Midbrain (tissue), 1 donor: ENCODE measurements at regions not wholly inside any gene's neighbourhood (a gene's known extent, or its start where the extent isn't known, plus 50 kb on each side); places are given as distances from the start of the nearest gene placed in this dataset.
"Not testable (repeated sequence)": the region's sequence is repeated elsewhere in the genome, so short reads cannot be mapped to it uniquely, and the experiment has no call there.

Experiments
- DNase-seq: peaks from one replicate; lab custom pipeline; 2025; lab: John Stamatoyannopoulos, UW

DNA sequence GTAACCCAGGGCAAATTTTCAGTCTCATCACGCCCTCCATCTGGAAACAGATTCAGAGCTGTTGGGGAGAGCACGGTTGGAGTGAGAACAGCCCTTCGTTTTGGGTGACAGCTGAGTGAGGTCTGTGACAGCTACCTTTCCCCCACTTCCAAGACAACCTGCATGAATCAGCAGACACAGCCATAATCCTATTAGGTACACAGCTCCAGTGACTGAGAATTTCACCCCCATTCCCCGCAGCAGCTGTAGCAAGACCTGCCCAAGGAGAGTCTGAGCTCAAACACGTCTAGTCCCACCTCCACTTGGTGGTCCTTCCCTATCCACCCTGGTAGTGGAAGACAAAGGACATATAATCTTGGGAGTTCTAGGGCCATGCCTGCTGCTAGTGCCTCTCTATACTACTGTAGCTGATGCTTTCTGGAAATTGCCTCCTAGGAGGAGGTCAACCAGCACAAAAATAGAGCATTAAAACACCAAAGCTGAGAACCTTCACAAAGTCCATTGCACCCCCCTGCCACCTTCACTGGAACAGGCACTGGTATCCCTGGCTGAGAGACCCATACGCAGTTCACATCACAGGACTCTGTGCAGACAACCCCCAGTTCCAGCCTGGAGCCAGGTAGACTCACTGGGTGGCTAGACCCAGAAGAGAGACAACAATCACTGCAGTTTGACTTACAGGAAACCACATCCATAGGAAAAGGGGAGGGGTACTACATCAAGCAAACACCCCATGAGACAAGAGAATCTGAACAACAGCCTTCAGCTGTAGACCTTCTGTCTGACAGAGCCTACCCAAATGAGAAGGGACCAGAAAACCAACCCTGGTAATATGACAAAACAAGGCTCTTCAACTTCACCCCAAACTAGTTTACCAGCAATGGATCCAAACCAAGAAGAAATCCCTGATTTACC is 448.6 kb upstream of the CBLB start:
- DNase-seq = no peak

DNA sequence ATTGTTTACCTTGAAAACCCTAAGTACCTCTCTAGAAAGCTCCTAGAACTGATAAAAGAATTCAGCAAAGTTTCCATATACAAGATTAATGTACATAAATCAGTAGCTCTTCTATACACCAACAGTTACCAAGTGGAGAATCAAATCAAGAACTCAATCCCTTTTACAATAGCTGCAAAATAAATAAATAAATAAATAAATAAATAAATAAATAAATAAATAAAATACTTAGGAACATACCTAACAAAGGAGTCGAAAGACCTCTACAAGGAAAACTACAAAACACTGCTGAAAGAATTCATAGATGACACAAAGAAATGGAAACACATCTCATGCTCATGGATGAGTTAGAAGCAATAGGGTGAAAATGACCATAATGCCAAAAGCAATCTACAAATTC is 452.6 kb upstream of the CBLB start:
- DNase-seq = not testable (repeated sequence)

DNA sequence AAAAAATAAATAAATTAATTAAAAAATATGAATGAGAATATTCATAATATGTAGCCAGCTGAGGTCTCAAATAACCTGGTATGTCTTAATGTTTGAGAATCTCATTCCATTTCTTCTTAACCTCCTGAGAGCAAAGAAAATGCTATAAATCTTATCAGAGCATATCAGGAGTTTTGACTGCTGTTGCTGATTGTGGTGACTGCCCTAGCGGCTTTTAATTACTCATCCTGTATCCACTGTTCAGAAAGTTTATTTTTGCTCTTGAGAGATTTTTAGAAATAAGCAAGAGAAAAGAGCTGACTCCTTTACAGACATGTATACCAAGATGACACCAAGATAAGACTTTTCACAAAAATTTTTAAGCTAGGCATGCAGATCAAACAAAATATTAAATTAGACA is 454.8 kb upstream of the CBLB start:
- no peak for DNase-seq

DNA sequence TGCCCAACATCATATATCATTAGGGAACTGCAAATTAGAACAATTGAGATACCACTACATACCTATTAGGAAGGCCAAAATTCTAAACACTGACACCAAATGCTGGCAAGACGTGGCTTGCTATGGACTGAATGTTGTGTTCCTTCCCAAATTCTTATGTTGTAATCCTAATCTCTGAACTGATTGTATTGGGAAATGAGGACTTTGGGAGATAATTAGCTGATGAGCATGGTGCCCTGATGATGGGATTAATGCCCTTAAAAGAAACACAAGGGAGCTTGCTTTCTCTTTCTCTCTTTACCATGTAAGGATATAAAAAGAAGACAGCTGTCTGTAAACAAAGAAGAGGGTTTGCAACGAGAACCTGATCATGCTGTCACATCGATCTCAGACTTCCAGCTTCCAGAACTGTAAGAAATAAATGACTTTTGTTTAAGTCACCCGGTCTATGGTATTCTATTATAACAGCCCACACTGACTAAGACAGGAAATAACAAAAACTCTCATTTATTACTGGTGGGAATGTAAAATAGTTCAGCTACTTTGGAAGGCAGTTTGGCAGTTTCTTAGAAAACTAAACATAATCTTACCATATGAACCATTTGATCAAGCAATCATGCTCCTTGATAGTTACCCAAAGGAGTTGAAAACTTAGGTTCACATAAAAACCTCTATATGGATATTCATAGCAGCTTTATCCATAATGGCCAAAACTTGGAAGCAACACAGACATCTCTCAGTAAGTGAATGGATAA is 458.3 kb upstream of the CBLB start:
- no peak for DNase-seq

DNA sequence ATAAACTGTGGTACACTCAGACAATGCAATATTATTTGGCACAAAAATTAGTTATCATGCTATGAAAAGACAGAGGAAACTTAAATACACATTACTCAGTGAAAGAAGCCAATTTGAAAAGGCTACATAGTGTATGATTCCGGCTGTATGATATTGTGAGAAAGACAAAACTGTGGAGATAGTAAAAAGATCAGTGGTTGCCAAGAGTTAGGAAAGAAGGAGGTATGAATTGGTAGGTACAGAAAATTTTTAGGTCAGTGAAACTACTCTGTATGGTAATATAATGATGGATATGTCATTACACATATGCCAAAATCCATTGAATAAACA is 458.8 kb upstream of the CBLB start:
- DNase-seq = no peak

DNA sequence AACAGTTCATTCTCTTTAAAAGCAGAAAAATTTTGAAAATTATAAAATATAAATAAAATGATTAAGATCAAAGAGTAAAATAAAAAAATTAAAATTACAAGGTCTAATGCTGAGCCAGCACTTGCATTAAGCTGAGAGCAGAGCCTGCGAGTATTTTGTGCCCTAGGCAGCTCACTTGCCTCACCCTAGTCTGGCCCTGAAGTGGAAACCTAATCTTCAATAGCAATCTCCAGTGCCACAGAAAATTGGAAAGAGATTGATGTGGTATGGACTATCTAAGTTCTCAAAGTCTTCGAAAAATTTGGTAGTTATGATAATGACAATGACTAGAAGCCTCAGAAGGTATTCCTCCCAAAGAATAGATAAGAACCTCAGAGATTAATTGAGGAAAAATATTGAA is 459.4 kb upstream of the CBLB start:
- no peak for DNase-seq

DNA sequence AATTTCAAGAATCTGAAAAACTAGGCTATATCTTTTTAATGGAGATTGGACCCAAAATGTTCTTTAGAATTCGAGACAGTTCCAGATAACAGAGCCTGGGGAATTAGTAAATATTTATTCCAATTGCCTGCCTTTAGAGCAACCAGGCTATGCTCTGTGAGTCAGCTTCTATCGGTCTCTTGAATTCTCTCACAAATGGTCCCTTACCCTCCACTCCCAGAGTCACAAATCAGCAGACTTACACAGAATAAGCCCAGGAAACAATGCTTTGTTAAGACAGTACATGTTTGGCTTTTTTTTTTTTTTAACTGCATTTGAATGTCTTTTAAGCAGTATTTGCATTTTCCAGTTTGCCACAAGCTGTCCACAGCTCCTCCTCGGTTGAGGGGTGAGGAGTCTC is 460.7 kb upstream of the CBLB start:
- DNase-seq = no peak

DNA sequence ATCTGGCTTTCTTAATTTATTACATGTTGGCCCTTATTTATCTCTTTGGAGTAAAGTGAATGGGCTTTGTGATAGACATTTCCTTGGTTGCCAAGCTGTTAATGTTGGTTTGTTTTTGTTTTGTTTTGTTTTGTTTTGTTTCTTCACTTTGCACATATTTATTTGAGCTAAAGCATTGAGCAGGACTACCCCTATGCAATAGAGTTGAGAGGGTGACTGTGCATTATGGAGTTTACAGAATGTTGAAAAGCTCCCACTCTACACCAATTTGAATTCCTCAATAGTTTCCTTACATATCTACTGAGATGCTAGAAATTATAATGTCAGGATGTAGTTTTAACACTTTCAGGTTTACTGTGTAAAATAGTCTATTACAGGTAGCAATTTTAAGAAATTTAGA is 462.8 kb upstream of the CBLB start:
- DNase-seq = no peak

DNA sequence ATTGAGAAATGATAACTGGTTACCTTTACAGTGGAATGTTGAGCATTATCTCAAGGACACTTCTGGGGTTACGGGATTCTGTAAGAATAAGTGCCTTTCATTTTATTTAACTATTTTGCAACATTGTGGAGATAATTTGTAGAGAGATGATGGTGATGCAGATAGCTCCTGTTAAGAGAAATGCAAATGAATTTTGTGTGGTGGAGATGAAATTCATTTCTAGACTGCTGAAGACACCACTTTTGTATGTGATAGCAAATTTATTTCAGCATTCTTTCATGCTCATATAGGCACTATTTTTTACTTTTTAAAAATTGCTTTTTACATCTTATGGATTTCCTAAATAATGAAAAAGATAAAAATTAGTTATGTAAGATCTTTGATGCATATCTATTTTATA is 463.3 kb upstream of the CBLB start:
- no peak for DNase-seq

DNA sequence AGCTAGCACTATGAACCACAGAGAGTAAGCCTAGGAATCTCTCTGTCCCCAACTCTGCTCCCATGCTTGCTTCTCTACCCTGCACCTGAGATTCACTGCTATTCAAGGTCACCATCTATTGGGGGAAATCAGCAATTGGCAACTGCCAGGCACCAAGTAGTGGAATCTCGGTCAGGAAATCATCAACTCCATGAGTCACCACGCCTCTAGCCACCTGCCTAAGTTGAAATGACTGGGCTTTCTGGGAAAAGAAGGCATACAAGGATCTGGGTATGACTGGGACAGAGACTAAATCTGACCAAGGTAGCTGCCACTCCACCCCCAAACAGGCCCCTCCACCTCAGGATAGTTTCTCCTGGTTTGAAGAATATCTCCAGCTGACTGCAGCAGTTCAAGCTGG is 464.1 kb upstream of the CBLB start:
- no peak for DNase-seq

DNA sequence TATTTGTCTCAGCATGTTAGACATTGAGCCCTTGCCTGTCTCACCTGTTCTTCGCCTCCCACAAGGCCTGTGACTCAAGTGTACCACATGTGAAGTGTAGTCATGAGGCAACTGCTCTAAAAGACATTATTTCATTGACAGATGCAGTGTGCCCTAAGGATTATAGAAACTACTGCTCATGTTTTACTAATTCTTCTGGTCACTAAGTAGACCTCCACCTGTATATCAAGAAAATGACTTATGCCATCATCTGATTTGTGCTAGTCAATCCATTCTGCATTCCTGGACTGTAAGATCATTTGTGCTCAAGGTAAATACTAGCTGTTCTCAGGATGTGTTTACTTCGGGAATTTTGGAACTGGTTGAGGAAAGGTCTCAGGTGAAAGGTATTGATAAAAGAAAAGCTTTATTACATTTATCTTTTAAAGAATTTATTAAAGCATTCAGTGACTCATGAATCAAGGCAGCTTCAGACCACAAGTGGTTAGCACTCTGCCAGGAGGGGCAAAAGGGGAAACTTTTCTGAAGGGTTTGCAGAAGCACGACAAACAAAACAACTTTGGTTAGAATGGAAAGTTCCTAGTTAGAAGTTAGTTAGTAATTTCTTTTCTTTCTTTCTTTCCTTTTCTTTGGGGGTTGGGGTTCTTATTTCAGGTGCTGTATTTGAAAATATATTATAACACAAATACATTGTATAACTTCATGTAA is 465.3 kb upstream of the CBLB start:
- DNase-seq = no peak

DNA sequence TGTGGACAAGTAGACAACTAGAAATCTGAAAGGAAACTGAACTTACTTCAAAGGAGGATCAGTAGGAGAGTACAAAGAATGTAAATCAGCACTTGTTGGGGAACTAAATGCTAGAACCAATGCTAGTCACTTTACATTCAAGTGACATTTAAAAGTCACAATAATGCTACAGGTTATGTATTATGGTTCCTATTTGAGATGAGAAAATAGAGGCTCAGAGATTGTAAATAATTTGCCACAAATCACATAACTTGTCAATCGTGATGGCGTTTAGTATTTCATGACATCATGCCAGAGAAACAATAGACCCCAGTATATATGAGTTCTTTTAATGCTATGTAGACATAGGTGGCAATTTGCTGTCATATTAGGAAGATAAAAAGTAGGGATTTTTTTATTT is 467.8 kb upstream of the CBLB start:
- no peak for DNase-seq

DNA sequence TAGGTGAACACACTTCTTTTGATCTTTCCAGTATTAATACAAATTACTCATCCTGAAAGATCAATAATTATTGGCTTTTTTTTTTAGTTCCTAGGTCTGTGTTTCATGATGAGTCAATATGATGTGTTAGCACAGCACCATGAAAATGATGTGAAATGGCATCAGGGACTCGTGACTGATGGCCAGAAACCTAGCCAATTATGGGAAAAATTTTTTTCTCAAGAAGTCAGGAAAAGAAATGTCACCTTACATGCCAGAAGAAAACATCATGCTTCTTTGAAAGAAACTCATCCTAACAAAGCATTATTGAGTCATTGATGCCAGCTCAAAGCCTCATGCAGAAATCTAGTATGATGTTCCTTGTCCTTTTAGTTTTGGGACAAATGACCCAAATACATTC is 468.3 kb upstream of the CBLB start:
- no peak for DNase-seq

DNA sequence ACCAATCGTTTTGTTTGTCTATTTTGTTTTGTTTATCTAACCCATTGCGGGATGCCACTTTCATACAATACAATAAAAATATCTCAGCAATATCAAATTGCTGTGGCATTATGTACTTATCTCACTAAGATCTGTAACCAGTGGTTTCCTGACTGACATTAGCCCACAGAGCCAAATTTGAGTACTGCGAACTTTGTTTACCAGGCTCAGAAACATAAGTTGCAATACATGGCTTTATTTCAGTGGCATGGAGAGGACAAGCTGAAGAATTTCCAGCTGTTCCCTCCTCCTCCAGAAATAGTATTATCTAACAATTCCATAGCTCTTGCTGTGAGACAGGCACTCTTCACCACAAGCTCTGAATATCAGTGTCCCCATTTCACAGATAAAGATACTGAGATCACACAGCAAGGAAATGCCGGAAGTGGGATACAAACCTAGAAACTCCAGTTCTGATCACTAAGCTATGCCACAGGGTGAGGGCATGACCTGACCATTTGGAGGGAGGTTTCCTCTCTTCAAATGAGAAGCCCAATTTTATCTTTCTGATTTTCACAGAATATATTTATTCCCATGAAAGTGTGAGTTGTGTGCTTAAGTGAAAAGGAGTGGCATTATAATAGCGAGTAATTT is 469.9 kb upstream of the CBLB start:
- no peak for DNase-seq

DNA sequence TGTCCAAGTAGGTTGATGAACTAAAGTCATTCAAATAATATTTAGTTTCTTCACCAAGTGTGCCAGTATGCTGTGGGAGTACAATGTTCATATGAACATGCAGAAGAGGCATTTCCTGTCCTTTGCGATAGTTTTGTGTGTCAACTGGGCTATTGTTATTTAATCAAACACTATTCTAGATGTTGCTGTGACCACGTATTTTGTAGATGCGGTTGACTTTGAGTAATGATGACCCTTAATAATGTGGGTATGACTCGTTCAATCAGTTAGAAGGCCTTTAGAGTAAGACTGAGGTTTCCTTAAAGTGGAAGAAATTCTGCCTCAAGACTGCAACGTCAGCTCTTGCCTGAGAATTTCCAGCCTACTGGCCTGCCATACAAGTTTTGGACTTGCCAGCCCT is 470.7 kb upstream of the CBLB start:
- DNase-seq = no peak

DNA sequence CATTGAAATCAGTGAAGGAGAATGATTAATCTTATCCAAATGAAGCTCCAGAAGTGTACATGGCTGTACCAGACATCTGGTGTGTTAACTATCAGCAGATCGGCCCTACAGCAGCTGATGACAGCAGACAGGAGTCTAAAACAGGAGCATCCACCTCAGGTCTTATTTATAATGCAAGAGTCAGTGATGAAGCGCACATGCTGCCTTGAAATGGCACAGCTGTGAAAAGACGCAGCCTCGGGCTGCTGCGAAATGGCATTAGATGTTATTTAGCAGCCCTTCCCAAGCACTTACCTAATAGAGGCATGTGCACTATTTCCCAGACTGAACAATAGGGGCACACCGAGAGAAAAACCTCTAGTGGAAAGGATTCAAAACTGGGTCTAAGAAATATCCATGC is 472.3 kb upstream of the CBLB start:
- no peak for DNase-seq

DNA sequence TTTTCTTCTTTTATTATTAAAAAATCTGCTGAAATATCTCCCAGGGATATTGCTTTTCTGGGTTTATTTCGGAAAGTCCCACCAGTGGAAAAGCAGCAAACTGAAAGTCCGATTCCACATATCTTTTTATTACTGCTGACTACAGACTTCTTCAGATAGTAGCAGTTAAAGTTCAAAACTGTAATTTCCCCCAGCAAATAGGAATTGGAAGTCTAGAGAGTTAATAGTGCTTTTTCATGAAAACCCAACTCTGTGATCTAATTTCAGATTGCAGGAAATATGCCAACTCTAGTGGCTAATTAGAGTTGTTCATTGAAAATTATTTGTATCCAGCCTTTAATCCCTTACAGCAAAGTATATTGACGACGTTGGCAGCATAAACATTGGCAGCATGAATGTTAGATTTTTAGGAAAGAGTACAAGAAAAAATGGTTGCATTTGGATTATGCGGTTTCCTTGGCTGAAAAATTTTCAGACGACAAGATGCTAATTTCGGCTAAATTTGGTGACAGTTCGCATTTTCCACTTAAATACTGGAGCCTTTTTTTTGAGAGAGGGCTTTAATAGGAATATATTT is 472.9 kb upstream of the CBLB start:
- no peak for DNase-seq

DNA sequence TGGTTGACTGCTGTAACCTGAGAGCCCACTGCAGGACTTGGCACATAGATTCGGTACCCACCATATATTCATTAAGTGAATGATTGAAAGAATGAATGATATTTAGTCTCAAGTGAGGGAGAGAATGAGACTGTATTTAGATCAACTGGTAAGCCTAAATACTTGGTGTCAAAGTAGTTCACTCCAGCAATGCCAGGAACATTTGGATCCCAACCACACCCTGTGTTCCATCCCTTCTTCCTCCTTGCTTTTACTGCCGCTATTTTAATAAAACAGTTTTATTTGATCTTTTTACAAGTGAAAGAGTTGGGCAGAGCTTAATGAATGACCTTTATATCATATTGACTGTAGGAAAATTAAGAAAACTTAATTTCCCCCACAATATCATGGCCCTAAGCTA is 473.6 kb upstream of the CBLB start:
- DNase-seq = no peak

DNA sequence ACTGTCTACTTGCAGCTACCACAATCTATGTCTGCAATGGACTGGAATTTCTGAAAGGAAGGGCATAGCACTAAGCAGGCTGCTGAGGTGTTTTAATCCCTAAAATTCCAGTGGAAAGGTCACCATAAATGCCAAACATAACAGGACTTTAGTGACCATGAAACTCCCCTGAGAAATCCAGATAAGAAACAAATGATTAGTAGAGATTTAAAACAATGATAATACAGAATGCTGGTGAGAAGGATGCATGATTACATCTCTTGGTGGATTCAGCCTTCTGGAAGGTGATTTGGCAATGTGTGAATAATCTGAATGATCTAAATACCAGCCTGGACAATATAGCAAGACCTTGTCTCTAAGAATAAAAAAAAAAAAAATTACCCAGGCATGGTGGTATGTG is 475.0 kb upstream of the CBLB start:
- no peak for DNase-seq

DNA sequence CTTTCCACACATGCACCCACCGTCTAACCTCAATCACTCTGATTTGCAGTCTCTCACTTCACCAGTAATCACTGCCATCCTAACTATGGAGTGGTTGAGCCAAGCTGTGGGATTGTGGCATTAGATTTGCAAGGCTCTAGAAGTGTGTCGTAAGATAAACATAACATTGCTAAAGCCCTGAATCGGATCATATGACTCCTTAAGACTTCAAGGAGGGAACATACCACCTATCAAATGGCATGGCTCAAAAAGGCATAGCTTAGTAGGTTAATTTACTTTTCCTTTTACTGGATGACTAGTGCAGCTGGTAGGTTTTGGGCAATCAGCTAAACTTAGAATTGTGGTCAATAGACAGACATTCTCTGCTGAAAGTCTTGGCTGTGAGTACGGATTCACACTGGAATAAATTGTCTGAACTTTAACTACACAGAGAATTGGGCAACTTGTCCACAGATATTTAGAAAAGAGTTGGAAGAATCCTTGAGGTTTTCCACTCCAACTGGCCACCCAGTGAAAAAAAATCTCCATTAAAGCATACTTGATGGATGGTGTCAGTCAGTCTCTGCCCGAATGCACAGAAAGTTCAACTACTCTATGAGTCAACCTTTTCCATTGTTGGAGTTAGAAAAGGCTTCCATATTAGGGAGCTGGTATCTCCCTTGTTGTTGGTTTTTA is 476.7 kb upstream of the CBLB start:
- DNase-seq = no peak

DNA sequence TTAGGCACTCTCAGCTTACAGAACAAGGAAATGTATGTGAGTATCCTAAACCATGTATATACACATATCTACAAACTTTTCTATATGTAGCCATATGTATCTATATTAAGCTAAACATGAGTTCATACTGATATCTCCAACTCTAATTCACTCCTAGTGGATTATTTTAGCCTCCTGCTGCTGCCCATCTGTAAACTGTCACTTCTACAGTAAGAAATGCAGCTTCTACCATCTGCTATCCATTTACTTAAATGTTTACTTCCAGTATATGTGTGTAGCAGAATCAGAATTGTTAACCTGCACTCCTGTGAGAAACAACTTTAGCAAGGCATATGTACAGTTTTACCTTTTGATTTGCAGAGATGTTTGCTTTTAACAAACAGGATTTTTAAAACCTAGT is 478.5 kb upstream of the CBLB start:
- no peak for DNase-seq
